ENCODE measurements at regions not wholly inside any gene's neighbourhood (a gene's known extent, or its start where the extent isn't known, plus 50 kb on each side); places are given as distances from the start of the nearest gene placed in this dataset.

- H3K4me3 ChIP-seq (ENCODE audit: low read depth, low read length): no peak overlapping the region
- no peaks in the 10 kb centered on the region for H3K36me3 ChIP-seq (replicated peaks)
- in situ Hi-C loops (cut with HindIII; ENCODE audit: low pct_ligation_motif_present, low sequenced_read_pairs): no loop called here
- H3K27ac ChIP-seq: no peak overlapping the region
- no peak for TF ChIP-seq CTCF (IDR thresholded peaks at IDR 0.05; ENCODE audit: low read depth, low read length, missing control alignments)
- H3K27me3 ChIP-seq (replicated peaks): no peaks in the 10 kb centered on the region
- DNase-seq: no peak
These were observed 179.5 kb downstream of the ZNF621 start for GRCh38 chr3:40704224-40704623.

- H3K36me3 ChIP-seq (replicated peaks): no peaks in the 10 kb centered on the region
- no peaks in the 10 kb centered on the region for H3K27me3 ChIP-seq (replicated peaks)
- TF ChIP-seq CTCF (IDR thresholded peaks at IDR 0.05; ENCODE audit: low read depth, low read length, missing control alignments): no peak
- H3K4me3 ChIP-seq (ENCODE audit: low read depth, low read length): no peak overlapping the region
- in situ Hi-C loops (cut with HindIII; ENCODE audit: low pct_ligation_motif_present, low sequenced_read_pairs): no loop called here
- no peak overlapping the region for H3K27ac ChIP-seq
- DNase-seq: no peak
These were observed 180.9 kb downstream of the ZNF621 start for GRCh38 chr3:40705663-40706062.

GRCh38 chr3:40713306-40713705 lies 188.5 kb downstream of the ZNF621 start:
- Histone ChIP-seq H3K27ac (no peak overlapping the region), H3K4me3 (ENCODE audit: low read depth, low read length) (no peak overlapping the region), H3K36me3 (replicated peaks) (no peaks in the 10 kb centered on the region), H3K27me3 (replicated peaks) (no peaks in the 10 kb centered on the region)
- in situ Hi-C loops (cut with HindIII; ENCODE audit: low pct_ligation_motif_present, low sequenced_read_pairs): no loop called here
- no peak for DNase-seq
- TF ChIP-seq CTCF (IDR thresholded peaks at IDR 0.05; ENCODE audit: low read depth, low read length, missing control alignments): no peak

- no peak for TF ChIP-seq CTCF (IDR thresholded peaks at IDR 0.05; ENCODE audit: low read depth, low read length, missing control alignments)
- DNase-seq: no peak
- no peak overlapping the region for H3K4me3 ChIP-seq (ENCODE audit: low read depth, low read length)
- no peak overlapping the region for H3K27ac ChIP-seq
- in situ Hi-C loops (cut with HindIII; ENCODE audit: low pct_ligation_motif_present, low sequenced_read_pairs): no loop called here
- no peaks in the 10 kb centered on the region for H3K36me3 ChIP-seq (replicated peaks)
- H3K27me3 ChIP-seq (replicated peaks): no peaks in the 10 kb centered on the region
These were observed 189.0 kb downstream of the ZNF621 start for GRCh38 chr3:40713795-40714194.

GRCh38 chr3:40714771-40715345 lies 190.1 kb downstream of the ZNF621 start:
- Histone ChIP-seq H3K4me3 (ENCODE audit: low read depth, low read length) (no peak overlapping the region), H3K36me3 (replicated peaks) (no peaks in the 10 kb centered on the region), H3K27me3 (replicated peaks) (no peaks in the 10 kb centered on the region), H3K27ac (no peak overlapping the region)
- no peak for TF ChIP-seq CTCF (IDR thresholded peaks at IDR 0.05; ENCODE audit: low read depth, low read length, missing control alignments)
- in situ Hi-C loops (cut with HindIII; ENCODE audit: low pct_ligation_motif_present, low sequenced_read_pairs): no loop called here
- DNase-seq: no peak

- Histone ChIP-seq H3K4me3 (ENCODE audit: low read depth, low read length) (no peak overlapping the region), H3K27me3 (replicated peaks) (no peaks in the 10 kb centered on the region), H3K27ac (no peak overlapping the region), H3K36me3 (replicated peaks) (no peaks in the 10 kb centered on the region)
- no peak for TF ChIP-seq CTCF (IDR thresholded peaks at IDR 0.05; ENCODE audit: low read depth, low read length, missing control alignments)
- in situ Hi-C loops (cut with HindIII; ENCODE audit: low pct_ligation_motif_present, low sequenced_read_pairs): no loop called here
- DNase-seq: no peak
These were observed 190.8 kb downstream of the ZNF621 start for GRCh38 chr3:40715551-40715950.
